ENCODE measurements at regions not wholly inside any gene's neighbourhood (a gene's known extent, or its start where the extent isn't known, plus 50 kb on each side); places are given as distances from the start of the nearest gene placed in this dataset.

DNA sequence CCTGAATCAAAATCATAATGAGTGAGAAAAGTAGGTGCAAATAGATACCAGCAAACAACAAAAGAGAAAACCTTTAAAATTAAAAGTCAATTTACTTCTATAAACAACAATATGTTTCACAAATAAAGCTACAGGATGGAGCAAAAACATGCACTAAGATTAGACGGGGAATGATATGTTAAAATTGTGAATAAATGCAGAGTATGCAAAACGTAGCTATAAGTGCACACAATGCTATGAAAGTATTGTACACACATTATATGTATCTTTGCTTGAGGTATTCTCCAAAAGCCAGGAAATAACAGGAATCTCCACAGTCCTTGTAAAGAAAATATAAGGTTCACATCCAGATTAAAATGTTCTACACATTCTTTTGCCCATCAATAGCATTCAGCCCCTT, 523.9 kb downstream of the EFNB2 start:
- 79 to 87% methylated on average over 2 of the region's 2 CpGs for WGBS, 2 donors
- no peaks in the 10 kb centered on the region for H3K9me3 ChIP-seq
- H3K27me3 ChIP-seq = no peaks in the 10 kb centered on the region
- H3K36me3 ChIP-seq = no peaks in the 10 kb centered on the region
- intact Hi-C loops (cut with DNase I) = no loop called here
- no peak for DNase-seq
- H3K27ac ChIP-seq = no peak overlapping the region
- H3K4me1 ChIP-seq = no peaks in the 10 kb centered on the region
- no peak overlapping the region for H3K4me3 ChIP-seq
- TF ChIP-seq POLR2A (IDR thresholded peaks at IDR 0.05) (no peak), POLR2AphosphoS5 (IDR thresholded peaks at IDR 0.05) (no peak), EP300 (IDR thresholded peaks at IDR 0.05) (no peak)
- TF ChIP-seq, protein P1, sequence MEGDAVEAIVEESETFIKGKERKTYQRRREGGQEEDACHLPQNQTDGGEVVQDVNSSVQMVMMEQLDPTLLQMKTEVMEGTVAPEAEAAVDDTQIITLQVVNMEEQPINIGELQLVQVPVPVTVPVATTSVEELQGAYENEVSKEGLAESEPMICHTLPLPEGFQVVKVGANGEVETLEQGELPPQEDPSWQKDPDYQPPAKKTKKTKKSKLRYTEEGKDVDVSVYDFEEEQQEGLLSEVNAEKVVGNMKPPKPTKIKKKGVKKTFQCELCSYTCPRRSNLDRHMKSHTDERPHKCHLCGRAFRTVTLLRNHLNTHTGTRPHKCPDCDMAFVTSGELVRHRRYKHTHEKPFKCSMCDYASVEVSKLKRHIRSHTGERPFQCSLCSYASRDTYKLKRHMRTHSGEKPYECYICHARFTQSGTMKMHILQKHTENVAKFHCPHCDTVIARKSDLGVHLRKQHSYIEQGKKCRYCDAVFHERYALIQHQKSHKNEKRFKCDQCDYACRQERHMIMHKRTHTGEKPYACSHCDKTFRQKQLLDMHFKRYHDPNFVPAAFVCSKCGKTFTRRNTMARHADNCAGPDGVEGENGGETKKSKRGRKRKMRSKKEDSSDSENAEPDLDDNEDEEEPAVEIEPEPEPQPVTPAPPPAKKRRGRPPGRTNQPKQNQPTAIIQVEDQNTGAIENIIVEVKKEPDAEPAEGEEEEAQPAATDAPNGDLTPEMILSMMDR (IDR thresholded peaks at IDR 0.05) = no peak

GRCh38 chr13:106010836-106011235, 524.6 kb downstream of the EFNB2 start:
- DNase-seq = no peak
- no peaks in the 10 kb centered on the region for H3K9me3 ChIP-seq
- no peaks in the 10 kb centered on the region for H3K36me3 ChIP-seq
- no peak overlapping the region for H3K4me3 ChIP-seq
- intact Hi-C loops (cut with DNase I) = no loop called here
- no peaks in the 10 kb centered on the region for H3K4me1 ChIP-seq
- WGBS, 2 donors = 65 to 66% methylated on average over 3 of the region's 3 CpGs
- H3K27me3 ChIP-seq = no peaks in the 10 kb centered on the region
- TF ChIP-seq POLR2AphosphoS5 (IDR thresholded peaks at IDR 0.05) (no peak), EP300 (IDR thresholded peaks at IDR 0.05) (no peak), POLR2A (IDR thresholded peaks at IDR 0.05) (no peak)
- TF ChIP-seq, protein P1 (IDR thresholded peaks at IDR 0.05) = no peak
- H3K27ac ChIP-seq = no peak overlapping the region

- H3K4me3 ChIP-seq = no peak overlapping the region
- no peaks in the 10 kb centered on the region for H3K4me1 ChIP-seq
- intact Hi-C loops (cut with DNase I) = no loop called here
- H3K27me3 ChIP-seq = no peaks in the 10 kb centered on the region
- DNase-seq = no peak
- H3K36me3 ChIP-seq = no peaks in the 10 kb centered on the region
- TF ChIP-seq EP300 (IDR thresholded peaks at IDR 0.05) (no peak), POLR2AphosphoS5 (IDR thresholded peaks at IDR 0.05) (no peak), POLR2A (IDR thresholded peaks at IDR 0.05) (no peak)
- TF ChIP-seq, protein P1 (IDR thresholded peaks at IDR 0.05) = no peak
- no peaks in the 10 kb centered on the region for H3K9me3 ChIP-seq
- no peak overlapping the region for H3K27ac ChIP-seq
Measured at GRCh38 chr13:106008540-106008939, 526.9 kb downstream of the EFNB2 start.

DNA sequence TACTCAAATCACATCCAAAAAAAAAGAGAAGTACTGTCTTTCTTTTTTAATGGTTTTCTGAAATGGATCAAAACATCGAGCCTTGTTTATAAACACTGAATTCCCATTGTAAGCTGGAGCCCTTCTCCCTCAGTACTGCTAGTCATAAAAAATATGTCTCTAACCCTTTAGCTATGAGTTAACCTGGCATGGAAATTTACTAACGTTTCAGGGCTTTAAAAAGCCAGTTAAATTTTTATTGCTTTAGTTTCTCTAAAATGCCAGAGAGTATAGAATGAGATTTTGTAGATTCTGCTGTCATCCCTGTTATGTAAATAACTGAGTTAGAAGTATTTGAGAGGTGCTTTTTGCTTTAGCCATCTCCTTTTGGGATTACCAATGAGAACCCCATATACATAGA, 528.3 kb downstream of the EFNB2 start:
- intact Hi-C loops (cut with DNase I) = no loop called here
- Histone ChIP-seq H3K27ac (no peak overlapping the region), H3K4me1 (no peaks in the 10 kb centered on the region), H3K27me3 (no peaks in the 10 kb centered on the region), H3K4me3 (no peak overlapping the region), H3K36me3 (no peaks in the 10 kb centered on the region), H3K9me3 (no peaks in the 10 kb centered on the region)
- WGBS, 2 donors = 11 to 46% methylated on average over 2 of the region's 2 CpGs
- TF ChIP-seq, protein P1 (IDR thresholded peaks at IDR 0.05) = no peak
- no peak for TF ChIP-seq POLR2A (IDR thresholded peaks at IDR 0.05)
- no peak for TF ChIP-seq POLR2AphosphoS5 (IDR thresholded peaks at IDR 0.05)
- no peak for TF ChIP-seq EP300 (IDR thresholded peaks at IDR 0.05)
- DNase-seq = no peak

DNA sequence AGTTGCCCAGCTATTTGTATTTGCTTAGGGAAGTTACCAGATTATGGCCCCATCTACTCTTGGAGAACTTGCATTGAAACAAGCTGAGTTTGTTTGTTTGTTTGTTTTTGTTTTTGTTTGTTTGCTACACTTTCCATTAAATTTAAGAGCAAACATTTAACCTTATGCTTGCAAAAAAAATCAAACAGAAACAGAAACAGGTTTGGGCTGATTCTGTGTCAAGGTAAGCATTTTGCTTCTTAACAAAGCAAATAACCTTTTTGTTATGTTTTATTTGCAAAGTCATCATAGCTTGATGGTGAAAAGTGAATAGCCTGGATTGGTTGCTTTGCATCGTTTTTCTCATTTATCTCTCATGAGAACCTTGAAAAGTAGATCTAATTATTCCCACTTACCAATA, 531.8 kb downstream of the EFNB2 start:
- Histone ChIP-seq H3K4me3 (no peak overlapping the region), H3K9me3 (no peaks in the 10 kb centered on the region), H3K36me3 (no peaks in the 10 kb centered on the region), H3K27ac (no peak overlapping the region), H3K27me3 (no peaks in the 10 kb centered on the region), H3K4me1 (no peaks in the 10 kb centered on the region)
- intact Hi-C loops (cut with DNase I) = no loop called here
- TF ChIP-seq POLR2AphosphoS5 (IDR thresholded peaks at IDR 0.05) = no peak
- TF ChIP-seq POLR2A (IDR thresholded peaks at IDR 0.05) = no peak
- TF ChIP-seq, protein P1 (IDR thresholded peaks at IDR 0.05) = no peak
- no peak for TF ChIP-seq EP300 (IDR thresholded peaks at IDR 0.05)
- no peak for DNase-seq
- whole genome bisulfite sequencing, 2 donors = 72 to 76% methylated on average over 1 of the region's 1 CpG
